ENCODE measurements at regions not wholly inside any gene's neighbourhood (a gene's known extent, or its start where the extent isn't known, plus 50 kb on each side); places are given as distances from the start of the nearest gene placed in this dataset.

- ChIA-PET POLR2A (no interaction called here), CTCF (no interaction called here)
- no peak for DNase-seq (ENCODE audit: extremely low spot score)
- TF ChIP-seq CTCF (IDR thresholded peaks at IDR 0.05; ENCODE audit: control extremely low read depth, extremely low read depth, low read depth, missing control alignments), result no peak
Observed at GRCh38 chr13:67964986-67965385, 734.9 kb upstream of the PCDH9 start.

DNA sequence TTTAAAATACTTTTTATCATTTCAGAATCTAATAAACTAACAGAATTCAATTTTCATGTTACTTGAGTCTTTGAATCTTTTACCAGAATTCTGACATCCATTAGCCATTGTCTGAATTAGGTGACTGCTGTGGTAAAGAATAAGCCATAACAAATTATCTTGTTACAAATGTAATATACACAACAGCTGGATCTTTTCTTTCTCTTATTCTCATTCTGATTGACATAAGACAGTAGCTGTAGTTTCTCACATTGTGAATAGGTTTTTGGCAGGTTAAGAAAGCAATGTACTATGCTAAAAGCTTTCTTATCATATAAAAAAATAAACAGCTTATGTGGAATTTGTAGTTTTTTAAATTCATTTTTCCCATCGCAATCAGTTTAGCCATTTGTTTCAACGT, 734.0 kb upstream of the PCDH9 start:
- no peak for TF ChIP-seq CTCF (IDR thresholded peaks at IDR 0.05; ENCODE audit: control extremely low read depth, extremely low read depth, low read depth, missing control alignments)
- DNase-seq (ENCODE audit: extremely low spot score), result no peak
- CTCF ChIA-PET, result no interaction called here
- POLR2A ChIA-PET, result no interaction called here

DNA sequence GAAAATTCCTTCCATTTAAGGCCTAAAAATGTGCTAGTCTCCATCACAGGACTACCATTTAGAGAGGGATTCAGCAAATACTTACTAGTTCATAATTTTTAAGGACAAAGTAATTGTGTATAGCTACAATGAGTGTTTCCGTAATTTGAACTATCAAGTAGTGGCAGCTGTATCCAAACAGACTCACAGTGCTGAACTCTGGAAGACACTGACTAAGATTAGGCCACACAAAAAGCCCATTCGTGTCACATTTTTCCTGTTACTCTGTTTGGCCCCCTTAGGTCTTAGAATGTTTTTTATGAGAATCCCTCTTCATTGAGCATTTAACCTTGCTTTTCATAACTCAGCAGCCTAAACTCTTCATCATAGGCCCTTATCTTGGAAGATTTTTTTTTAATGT, 731.2 kb upstream of the PCDH9 start:
- TF ChIP-seq CTCF (IDR thresholded peaks at IDR 0.05; ENCODE audit: control extremely low read depth, extremely low read depth, low read depth, missing control alignments), result no peak
- CTCF ChIA-PET, result no interaction called here
- POLR2A ChIA-PET, result no interaction called here
- no peak for DNase-seq (ENCODE audit: extremely low spot score)

DNA sequence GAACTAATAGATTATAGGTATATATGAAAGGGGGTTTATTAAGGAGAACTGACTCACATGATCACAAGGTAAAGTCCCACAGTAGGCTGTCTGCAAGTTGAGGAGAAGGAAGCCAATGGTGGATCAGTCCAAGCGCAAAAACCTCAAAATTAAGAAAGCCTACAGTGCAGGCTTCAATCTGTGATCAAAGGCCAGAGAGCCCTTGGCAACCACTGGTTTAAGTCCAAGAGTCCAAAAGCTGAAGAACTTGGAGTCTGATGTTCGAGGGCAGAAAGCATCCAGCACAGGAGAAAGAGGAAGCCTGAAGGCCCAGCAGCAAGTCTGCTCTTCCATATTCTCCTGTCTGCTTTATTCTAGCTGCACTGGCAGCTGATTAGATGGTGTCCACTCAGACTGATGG, 721.3 kb upstream of the PCDH9 start:
- ChIA-PET CTCF (no interaction called here), POLR2A (no interaction called here)
- no peak for TF ChIP-seq CTCF (IDR thresholded peaks at IDR 0.05; ENCODE audit: control extremely low read depth, extremely low read depth, low read depth, missing control alignments)
- DNase-seq (ENCODE audit: extremely low spot score), result no peak

DNA sequence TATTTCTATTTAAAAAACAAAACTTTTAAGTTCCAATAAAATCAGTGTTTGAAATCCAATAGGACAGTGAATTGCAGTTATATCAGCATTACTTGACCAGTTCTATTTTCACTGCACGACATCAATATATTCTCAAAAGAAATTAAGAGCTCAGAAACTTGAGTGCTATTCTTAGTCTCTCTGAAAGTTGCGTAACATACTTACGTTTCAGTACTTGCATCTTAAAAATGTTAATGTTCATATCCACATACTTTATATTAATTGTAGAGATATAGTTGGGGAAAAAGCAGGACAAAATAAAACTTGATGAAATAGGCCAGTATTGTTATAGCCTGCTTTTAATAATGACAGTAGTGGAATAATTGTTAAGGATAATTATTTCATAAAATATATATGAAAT, 720.5 kb upstream of the PCDH9 start:
- ChIA-PET POLR2A (no interaction called here), CTCF (no interaction called here)
- no peak for TF ChIP-seq CTCF (IDR thresholded peaks at IDR 0.05; ENCODE audit: control extremely low read depth, extremely low read depth, low read depth, missing control alignments)
- no peak for DNase-seq (ENCODE audit: extremely low spot score)

GRCh38 chr13:67946131-67946530, 716.0 kb upstream of the PCDH9 start:
- ChIA-PET POLR2A (no interaction called here), CTCF (no interaction called here)
- TF ChIP-seq CTCF (IDR thresholded peaks at IDR 0.05; ENCODE audit: control extremely low read depth, extremely low read depth, low read depth, missing control alignments), result no peak
- no peak for DNase-seq (ENCODE audit: extremely low spot score)

- ChIA-PET POLR2A (no interaction called here), CTCF (interaction anchor here (1.7 kb wide), 1 partner anchor 16 kb away, joined by 3 read pairs; no protein-coding TSS in a partner anchor)
- DNase-seq (ENCODE audit: extremely low spot score), result no peak
- no peak for TF ChIP-seq CTCF (IDR thresholded peaks at IDR 0.05; ENCODE audit: control extremely low read depth, extremely low read depth, low read depth, missing control alignments)
Observed at GRCh38 chr13:67943116-67943515, 713.0 kb upstream of the PCDH9 start.

Data from GM10248 (cell line).